ENCODE measurements at regions not wholly inside any gene's neighbourhood (a gene's known extent, or its start where the extent isn't known, plus 50 kb on each side); places are given as distances from the start of the nearest gene placed in this dataset.

DNA sequence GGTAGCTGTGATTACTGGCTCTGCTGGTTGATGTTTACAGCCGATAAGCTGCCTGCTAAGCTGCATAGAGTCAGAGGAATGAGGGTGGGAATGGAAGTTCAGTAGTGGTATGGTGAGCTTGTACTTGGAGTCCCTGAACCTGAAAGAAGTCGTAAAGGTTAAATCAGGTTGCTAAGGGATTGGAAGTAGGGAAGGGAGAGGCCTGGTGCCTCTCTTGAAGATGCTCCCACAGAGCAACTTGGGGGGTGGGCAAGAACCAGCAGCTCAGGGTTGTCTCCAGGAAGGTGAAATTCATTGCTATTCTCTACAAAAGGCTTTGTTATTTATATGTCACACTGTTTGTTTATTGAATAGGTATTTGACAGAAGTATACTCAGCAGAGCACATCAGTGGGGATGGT is 73.8 kb upstream of the OLFM4 start (continued):
- TF ChIP-seq EP300 (IDR thresholded peaks at IDR 0.05; ENCODE audit: borderline replicate concordance in 1 of 2, low read depth in 1 of 2, low read length in 1 of 2) (no peak), PBX3 (IDR thresholded peaks at IDR 0.05) (no peak), MAX (IDR thresholded peaks at IDR 0.05; ENCODE audit: low read depth) (no peak), USF2 (IDR thresholded peaks at IDR 0.05; ENCODE audit: borderline replicate concordance, low read depth, low read length) (no peak), POLR2AphosphoS5 (IDR thresholded peaks at IDR 0.05; ENCODE audit: low read depth, low read length) (no peak), ELF1 (IDR thresholded peaks at IDR 0.05) (no peak), TEAD4 (IDR thresholded peaks at IDR 0.05; ENCODE audit: borderline replicate concordance, insufficient read depth) (no peak), YY1 (IDR thresholded peaks at IDR 0.05; ENCODE audit: low read depth) (no peak)
- TF ChIP-seq, protein P1, sequence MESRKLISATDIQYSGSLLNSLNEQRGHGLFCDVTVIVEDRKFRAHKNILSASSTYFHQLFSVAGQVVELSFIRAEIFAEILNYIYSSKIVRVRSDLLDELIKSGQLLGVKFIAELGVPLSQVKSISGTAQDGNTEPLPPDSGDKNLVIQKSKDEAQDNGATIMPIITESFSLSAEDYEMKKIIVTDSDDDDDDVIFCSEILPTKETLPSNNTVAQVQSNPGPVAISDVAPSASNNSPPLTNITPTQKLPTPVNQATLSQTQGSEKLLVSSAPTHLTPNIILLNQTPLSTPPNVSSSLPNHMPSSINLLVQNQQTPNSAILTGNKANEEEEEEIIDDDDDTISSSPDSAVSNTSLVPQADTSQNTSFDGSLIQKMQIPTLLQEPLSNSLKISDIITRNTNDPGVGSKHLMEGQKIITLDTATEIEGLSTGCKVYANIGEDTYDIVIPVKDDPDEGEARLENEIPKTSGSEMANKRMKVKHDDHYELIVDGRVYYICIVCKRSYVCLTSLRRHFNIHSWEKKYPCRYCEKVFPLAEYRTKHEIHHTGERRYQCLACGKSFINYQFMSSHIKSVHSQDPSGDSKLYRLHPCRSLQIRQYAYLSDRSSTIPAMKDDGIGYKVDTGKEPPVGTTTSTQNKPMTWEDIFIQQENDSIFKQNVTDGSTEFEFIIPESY (IDR thresholded peaks at IDR 0.05; ENCODE audit: borderline replicate concordance, low read depth) = no peak

- H3K79me2 ChIP-seq (ENCODE audit: insufficient read depth) = no peaks in the 10 kb centered on the region
- H3K27me3 ChIP-seq (ENCODE audit: insufficient read depth) = no peaks in the 10 kb centered on the region
- H3K36me3 ChIP-seq (replicated peaks in 1 of 2; ENCODE audit: control insufficient read depth in 1 of 2, insufficient read depth in 2 of 2, low read length in 1 of 2) = no peaks in the 10 kb centered on the region
- no peaks in the 10 kb centered on the region for H4K20me1 ChIP-seq (ENCODE audit: insufficient read depth)
- H3K27ac ChIP-seq (ENCODE audit: low read depth in 2 of 2, low read length in 1 of 2) = no peak overlapping the region
- TF ChIP-seq TEAD4 (IDR thresholded peaks at IDR 0.05; ENCODE audit: borderline replicate concordance, insufficient read depth) = no peak
- no peak for TF ChIP-seq ELF1 (IDR thresholded peaks at IDR 0.05)
- TF ChIP-seq POLR2AphosphoS5 (IDR thresholded peaks at IDR 0.05; ENCODE audit: low read depth, low read length) = no peak
- TF ChIP-seq SMC3 (IDR thresholded peaks at IDR 0.05; ENCODE audit: low read depth, low read length) = no peak
- no peak for TF ChIP-seq GABPA (IDR thresholded peaks at IDR 0.05; ENCODE audit: low read depth)
- TF ChIP-seq IRF3 (IDR thresholded peaks at IDR 0.05; ENCODE audit: low read depth, low read length) = no peak
- no peak for TF ChIP-seq GATA2 (CRISPR knock-in tag; IDR thresholded peaks at IDR 0.05)
- ChIA-PET CTCF (interaction anchor here (2.2 to 7.7 kb wide), 2 partner anchors 19 to 285 kb away, joined by 5 to 76 read pairs; no protein-coding TSS in a partner anchor), POLR2A (no interaction called here)
- H2AFZ ChIP-seq (ENCODE audit: low read depth) = no peak overlapping the region
- no peak overlapping the region for H3K4me2 ChIP-seq
- H3K4me1 ChIP-seq (ENCODE audit: control insufficient read depth in 1 of 2, insufficient read depth in 2 of 2, low read depth in 1 of 2, low read length in 1 of 2) = no peaks in the 10 kb centered on the region
- H3K4me3 ChIP-seq (ENCODE audit: low read depth in 2 of 2, low read length in 1 of 2) = no peak overlapping the region
- no peaks in the 10 kb centered on the region for H3F3A ChIP-seq (replicated peaks; ENCODE audit: insufficient read depth)
- no peak overlapping the region for H3K9ac ChIP-seq
- no peaks in the 10 kb centered on the region for H3K9me3 ChIP-seq
- no peak for DNase-seq
- 47% methylated on average over 6 of the region's 6 CpGs for WGBS (ENCODE audit: low lambda C conversion rate)
- no peaks in the 10 kb centered on the region for H3K9me2 ChIP-seq
Measured at GRCh38 chr13:52950436-52950956, 78.1 kb upstream of the OLFM4 start.
